CD4-positive, CD25-positive, alpha-beta regulatory T cell (primary cell): ENCODE measurements at regions not wholly inside any gene's neighbourhood (a gene's known extent, or its start where the extent isn't known, plus 50 kb on each side); places are given as distances from the start of the nearest gene placed in this dataset.

ENCODE experiments used
- ATAC-seq, 2 donors: fragments of 150-1000 bp; cut with Tn5 transposase; one replicate each; pipeline ENCODE4 v1.10.0; 2021; ENCODE audit warnings: low read depth in 2 of 2, moderate number of reproducible peaks in 2 of 2, moderate library complexity in 1 of 2
- DNase-seq, 3 donors: peaks; one replicate each; pipeline versions ENCODE4 v3.0.0 to v3.0.0-alpha.2; 2012 to 2022; ENCODE audit warnings: mixed read lengths in 1 of 3
- H3K27ac ChIP-seq: one replicate; pipeline ENCODE4 v1.7.0; 2013; ENCODE audit warnings: mild to moderate bottlenecking, low read length; ENCODE audit not compliant: insufficient read depth, poor library complexity, severe bottlenecking
- H3K27me3 ChIP-seq: one replicate; pipeline ENCODE4 v1.7.0; 2013; ENCODE audit warnings: low read length; ENCODE audit not compliant: control insufficient read depth, insufficient read depth
- H3K36me3 ChIP-seq: one replicate; pipeline ENCODE4 v1.7.0; 2013; ENCODE audit warnings: mild to moderate bottlenecking, low read length, moderate library complexity; ENCODE audit not compliant: control insufficient read depth, insufficient read depth
- H3K4me1 ChIP-seq: 2 replicates; pipeline ENCODE4 v1.7.0; 2013; ENCODE audit warnings: mild to moderate bottlenecking, low read length; ENCODE audit not compliant: insufficient read depth, control insufficient read depth, poor library complexity, severe bottlenecking
- H3K4me3 ChIP-seq: one replicate; pipeline ENCODE4 v1.7.0; 2013; ENCODE audit warnings: low read depth, mild to moderate bottlenecking, low read length, moderate library complexity
- H3K9me3 ChIP-seq, 2 experiments: 1 replicate in 1 of 2; 2 replicates in 1 of 2; pipeline ENCODE4 v1.7.0; 2013; ENCODE audit warnings: low read length in 2 of 2, mild to moderate bottlenecking in 1 of 2, moderate library complexity in 1 of 2; ENCODE audit not compliant: control insufficient read depth in 2 of 2
- H3K27ac Mint-ChIP-seq, 3 donors: one replicate each; pipeline ENCODE4 v1.8.0; 2020 to 2022; ENCODE audit warnings: mild to moderate bottlenecking in 3 of 3, mixed read lengths in 3 of 3, moderate library complexity in 2 of 3
- H3K27me3 Mint-ChIP-seq: one replicate; pipeline ENCODE4 v1.8.0; 2022; ENCODE audit warnings: mild to moderate bottlenecking, mixed read lengths
- H3K36me3 Mint-ChIP-seq: one replicate; pipeline ENCODE4 v1.8.0; 2020; ENCODE audit warnings: mixed read lengths
- H3K4me1 Mint-ChIP-seq, 4 donors: one replicate each; pipeline ENCODE4 v1.8.0; 2020 to 2022; ENCODE audit warnings: mixed read lengths in 4 of 4, mild to moderate bottlenecking in 1 of 4
- H3K4me3 Mint-ChIP-seq, 4 donors: one replicate each; pipeline ENCODE4 v1.8.0; 2020 to 2022; ENCODE audit warnings: mild to moderate bottlenecking in 4 of 4, mixed read lengths in 4 of 4, moderate library complexity in 3 of 4
- H3K9me3 Mint-ChIP-seq, 7 donors: one replicate each; pipeline ENCODE4 v1.8.0; 2020 to 2022; ENCODE audit warnings: mixed read lengths in 7 of 7, mild to moderate bottlenecking in 3 of 7, moderate library complexity in 2 of 7

DNA sequence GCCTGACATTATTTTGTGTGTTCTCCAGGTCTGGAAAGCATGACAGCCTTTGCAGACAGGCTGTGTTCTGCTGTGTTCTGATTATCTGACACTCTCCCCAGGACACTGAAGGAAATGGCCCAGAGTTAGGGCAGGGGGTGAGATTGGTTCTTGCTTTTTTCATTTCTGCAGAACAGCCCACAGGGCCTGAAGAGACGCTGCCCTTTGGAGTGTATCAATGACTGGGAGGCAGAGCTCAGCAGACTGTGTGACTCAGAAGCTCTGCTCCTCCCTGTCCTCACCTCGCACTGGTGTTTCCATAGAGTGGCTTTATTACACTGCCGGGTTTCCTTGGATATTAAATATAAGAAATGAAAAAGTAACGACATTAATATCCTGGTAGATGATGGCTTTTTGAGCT lies 523.6 kb downstream of the NTRK3 start:
- no peak overlapping the region for H3K27ac Mint-ChIP-seq
- DNase-seq: no peak
- no peaks in the 10 kb centered on the region for H3K36me3 ChIP-seq
- H3K4me1 Mint-ChIP-seq: peaks cover 0 to 10% (median 9%) of the 10 kb centered on the region in 4 donors
- no peaks in the 10 kb centered on the region for H3K27me3 ChIP-seq
- H3K36me3 Mint-ChIP-seq: no peaks in the 10 kb centered on the region
- ATAC-seq: no peak
- H3K4me3 Mint-ChIP-seq: no peak overlapping the region
- H3K9me3 Mint-ChIP-seq: peaks cover 0 to 4% (median 1%) of the 10 kb centered on the region in 7 donors
- H3K9me3 ChIP-seq: no peaks in the 10 kb centered on the region
- H3K4me3 ChIP-seq: no peak overlapping the region
- no peaks in the 10 kb centered on the region for H3K4me1 ChIP-seq
- H3K27ac ChIP-seq: no peak overlapping the region
- H3K27me3 Mint-ChIP-seq: no peaks in the 10 kb centered on the region

DNA sequence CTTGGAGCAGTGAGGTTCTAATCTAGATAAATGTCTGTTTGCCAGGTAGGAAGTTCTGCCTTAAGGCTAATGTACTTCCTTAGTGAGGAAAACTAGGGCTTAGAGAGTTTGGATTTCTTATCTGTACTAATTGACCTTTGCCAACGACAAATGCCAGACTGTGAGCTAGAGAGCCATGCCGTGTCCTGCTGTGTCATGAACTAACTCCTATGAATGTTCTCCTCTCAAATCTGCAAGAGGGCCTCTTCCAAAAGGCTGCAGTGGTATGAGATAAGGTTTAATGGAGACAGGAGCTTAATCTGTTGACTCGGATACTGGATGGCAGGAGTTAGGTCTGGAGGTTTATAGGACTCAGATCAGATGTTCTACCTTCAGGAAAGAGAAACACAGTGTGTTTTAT lies 524.9 kb downstream of the NTRK3 start:
- ATAC-seq (no peak), DNase-seq (no peak)
- peaks cover 0 to 7% (median 5%) of the 10 kb centered on the region in 4 donors for H3K4me1 Mint-ChIP-seq
- no peaks in the 10 kb centered on the region for H3K36me3 Mint-ChIP-seq
- H3K4me3 Mint-ChIP-seq: no peak overlapping the region
- H3K27ac Mint-ChIP-seq: no peak overlapping the region
- Histone ChIP-seq H3K4me3 (no peak overlapping the region), H3K27ac (no peak overlapping the region), H3K4me1 (no peaks in the 10 kb centered on the region), H3K9me3 (no peaks in the 10 kb centered on the region), H3K36me3 (no peaks in the 10 kb centered on the region), H3K27me3 (no peaks in the 10 kb centered on the region)
- H3K27me3 Mint-ChIP-seq: no peaks in the 10 kb centered on the region
- H3K9me3 Mint-ChIP-seq: peaks cover 0 to 4% (median 0%) of the 10 kb centered on the region in 7 donors

DNA sequence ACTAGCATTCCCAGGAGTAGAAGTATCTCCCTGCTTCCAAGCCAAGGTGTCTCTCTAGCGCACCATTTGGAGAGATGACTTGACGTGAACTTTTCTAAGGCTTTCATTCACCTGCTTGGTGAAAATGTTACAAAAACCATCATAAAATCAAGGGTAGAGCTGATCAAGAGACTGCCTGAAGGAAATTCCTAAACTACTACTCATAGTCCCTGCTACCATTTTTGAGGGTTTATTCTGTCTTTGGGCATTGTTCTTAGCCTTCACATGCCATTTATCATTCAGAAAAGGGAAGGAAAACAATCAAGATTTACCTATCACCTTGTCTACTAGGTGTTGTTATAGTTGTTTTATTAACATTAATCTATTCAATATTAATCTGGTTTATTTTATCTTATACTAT lies 525.8 kb downstream of the NTRK3 start:
- H3K36me3 Mint-ChIP-seq: no peaks in the 10 kb centered on the region
- Histone ChIP-seq H3K27ac (no peak overlapping the region), H3K36me3 (no peaks in the 10 kb centered on the region), H3K4me3 (no peak overlapping the region), H3K27me3 (no peaks in the 10 kb centered on the region), H3K9me3 (no peaks in the 10 kb centered on the region), H3K4me1 (no peaks in the 10 kb centered on the region)
- peaks cover 0 to 4% (median 0%) of the 10 kb centered on the region in 7 donors for H3K9me3 Mint-ChIP-seq
- no peak overlapping the region for H3K4me3 Mint-ChIP-seq
- H3K27me3 Mint-ChIP-seq: no peaks in the 10 kb centered on the region
- DNase-seq: no peak
- H3K27ac Mint-ChIP-seq: no peak overlapping the region
- ATAC-seq: no peak
- peaks cover 0 to 3% (median 0%) of the 10 kb centered on the region in 4 donors for H3K4me1 Mint-ChIP-seq

DNA sequence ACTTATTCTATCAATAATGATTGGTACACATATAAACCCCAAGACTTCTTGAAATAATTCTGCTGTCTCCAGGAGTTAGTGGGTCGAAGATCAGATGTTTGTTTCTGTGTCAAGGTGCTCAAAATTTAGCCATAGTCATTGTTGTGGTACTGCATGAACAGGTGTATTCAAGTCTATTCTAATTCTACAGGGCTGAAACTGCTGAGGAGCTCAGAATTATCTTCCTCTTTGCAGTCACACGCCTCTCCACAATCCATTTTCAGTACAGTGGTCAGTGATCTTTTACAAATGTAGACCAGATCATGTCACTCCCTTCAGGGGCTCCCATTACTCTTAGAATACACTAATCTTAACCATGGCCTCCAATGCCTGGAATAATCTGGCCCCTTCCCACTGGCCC lies 527.5 kb downstream of the NTRK3 start:
- peaks cover 0 to 3% (median 0%) of the 10 kb centered on the region in 7 donors for H3K9me3 Mint-ChIP-seq

DNA sequence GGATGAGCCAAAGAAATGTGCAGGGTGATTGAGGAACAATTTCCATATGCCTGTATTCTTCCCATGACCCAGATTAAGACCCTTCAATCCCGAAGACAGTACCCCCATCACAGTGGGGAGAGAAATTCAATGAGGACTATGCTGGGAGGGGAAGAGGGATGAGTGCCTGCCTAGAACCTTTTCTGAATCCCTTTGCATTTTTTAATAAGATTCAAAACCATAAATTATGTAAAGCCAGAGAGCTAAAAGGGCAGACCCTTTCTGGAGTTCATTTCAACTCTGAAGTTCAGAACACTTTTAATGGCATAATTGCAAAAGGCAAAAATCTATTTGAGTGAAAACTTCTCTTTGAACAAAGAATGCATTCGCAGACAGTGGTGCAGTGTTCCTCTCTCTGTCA lies 529.5 kb downstream of the NTRK3 start:
- Histone ChIP-seq H3K4me1 (no peaks in the 10 kb centered on the region), H3K36me3 (no peaks in the 10 kb centered on the region), H3K27ac (no peak overlapping the region), H3K27me3 (no peaks in the 10 kb centered on the region), H3K9me3 (no peaks in the 10 kb centered on the region), H3K4me3 (no peak overlapping the region)
- Mint-ChIP-seq H3K27me3 (no peaks in the 10 kb centered on the region), H3K4me1 (peaks cover 0 to 3% (median 0%) of the 10 kb centered on the region in 4 donors), H3K9me3 (peaks cover 0 to 3% (median 0%) of the 10 kb centered on the region in 7 donors), H3K4me3 (no peak overlapping the region), H3K36me3 (no peaks in the 10 kb centered on the region), H3K27ac (no peak overlapping the region)
- DNase-seq: no peak
- no peak for ATAC-seq

More for the DNA sequence above, 527.5 kb downstream of the NTRK3 start:
- Histone ChIP-seq H3K36me3 (no peaks in the 10 kb centered on the region), H3K9me3 (no peaks in the 10 kb centered on the region), H3K27ac (no peak overlapping the region), H3K4me1 (no peaks in the 10 kb centered on the region), H3K27me3 (no peaks in the 10 kb centered on the region), H3K4me3 (no peak overlapping the region)
- peak overlapping the region in 1 of 3 donors; percentile 79 for H3K27ac Mint-ChIP-seq
- H3K27me3 Mint-ChIP-seq: no peaks in the 10 kb centered on the region
- peaks cover 0 to 3% (median 0%) of the 10 kb centered on the region in 4 donors for H3K4me1 Mint-ChIP-seq
- no peaks in the 10 kb centered on the region for H3K36me3 Mint-ChIP-seq
- DNase-seq (no peak), ATAC-seq (no peak)
- no peak overlapping the region for H3K4me3 Mint-ChIP-seq

DNA sequence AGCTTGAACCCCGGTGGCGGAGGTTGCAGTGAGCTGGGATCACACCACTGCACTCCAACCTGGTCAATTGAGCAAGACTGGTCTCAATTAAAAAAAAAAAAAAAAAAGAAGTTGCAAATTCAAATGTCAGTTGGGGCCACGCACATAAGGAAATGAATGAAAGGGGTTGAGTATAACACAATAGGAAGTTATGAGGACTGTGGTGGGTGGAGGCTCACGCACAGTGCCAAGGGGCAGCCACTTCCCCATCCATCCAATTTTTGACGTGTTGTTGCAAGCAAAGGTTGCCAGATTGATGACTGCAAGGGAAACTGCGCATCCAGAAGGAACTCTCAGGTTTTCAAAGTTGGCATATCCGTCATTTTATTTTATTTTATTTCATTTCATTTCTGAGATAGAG lies 532.2 kb downstream of the NTRK3 start:
- no peaks in the 10 kb centered on the region for H3K27me3 ChIP-seq
- H3K4me3 Mint-ChIP-seq: no peak overlapping the region
- no peak overlapping the region for H3K27ac ChIP-seq
- H3K9me3 Mint-ChIP-seq: peaks cover 0 to 10% (median 0%) of the 10 kb centered on the region in 7 donors
- no peak overlapping the region for H3K27ac Mint-ChIP-seq
- no peaks in the 10 kb centered on the region for H3K27me3 Mint-ChIP-seq
- no peaks in the 10 kb centered on the region for H3K4me1 ChIP-seq
- no peak overlapping the region for H3K4me3 ChIP-seq
- H3K4me1 Mint-ChIP-seq: peaks cover 0 to 5% (median 0%) of the 10 kb centered on the region in 4 donors
- ATAC-seq (no peak), DNase-seq (no peak)
- H3K36me3 Mint-ChIP-seq: no peaks in the 10 kb centered on the region
- H3K9me3 ChIP-seq: no peaks in the 10 kb centered on the region
- no peaks in the 10 kb centered on the region for H3K36me3 ChIP-seq

DNA sequence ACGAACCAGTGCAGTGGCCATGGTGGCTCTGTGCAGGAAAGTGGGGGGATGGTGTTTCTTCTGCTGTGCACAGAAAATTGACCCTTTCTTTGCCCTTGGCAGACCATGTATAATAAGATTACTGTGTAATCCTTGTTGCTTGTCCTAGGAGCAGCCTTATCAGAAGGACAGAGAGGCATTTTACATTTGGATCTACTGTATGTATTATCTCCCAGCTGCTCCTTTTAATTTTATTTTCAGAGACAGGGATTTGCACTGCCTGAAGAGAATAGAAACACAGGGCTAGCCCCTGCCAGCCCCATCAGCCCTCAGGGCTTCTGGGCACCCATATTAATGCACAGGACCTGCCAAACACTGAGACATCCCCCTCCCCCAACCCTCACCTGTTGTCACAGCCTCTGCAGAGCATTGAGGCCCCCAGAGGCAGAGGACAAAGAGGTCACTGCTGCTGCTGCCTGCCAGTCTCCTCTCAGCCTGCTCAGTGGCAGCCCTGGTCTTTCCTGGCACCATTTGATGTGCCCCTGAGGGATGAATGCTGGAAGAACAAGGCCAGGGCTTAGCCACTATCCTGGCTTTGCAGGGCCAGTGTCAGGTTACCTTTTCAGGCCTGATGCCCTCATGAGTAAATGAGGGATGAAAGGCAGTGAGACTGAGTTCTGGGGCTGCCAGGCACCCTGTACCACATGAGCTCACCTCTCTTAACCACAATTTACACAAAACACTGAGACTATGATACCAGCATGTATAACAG lies 533.4 kb downstream of the NTRK3 start:
- H3K9me3 ChIP-seq: no peaks in the 10 kb centered on the region
- Mint-ChIP-seq H3K27ac (peak overlapping the region in 1 of 3 donors; percentile 38), H3K36me3 (no peaks in the 10 kb centered on the region), H3K9me3 (peaks cover 0 to 10% (median 0%) of the 10 kb centered on the region in 7 donors), H3K27me3 (no peaks in the 10 kb centered on the region), H3K4me1 (peaks cover 0 to 3% (median 0%) of the 10 kb centered on the region in 4 donors), H3K4me3 (no peak overlapping the region)
- H3K4me3 ChIP-seq: no peak overlapping the region
- H3K36me3 ChIP-seq: no peaks in the 10 kb centered on the region
- H3K4me1 ChIP-seq: no peaks in the 10 kb centered on the region
- no peaks in the 10 kb centered on the region for H3K27me3 ChIP-seq
- DNase-seq: no peak
- H3K27ac ChIP-seq: no peak overlapping the region
- ATAC-seq: no peak

DNA sequence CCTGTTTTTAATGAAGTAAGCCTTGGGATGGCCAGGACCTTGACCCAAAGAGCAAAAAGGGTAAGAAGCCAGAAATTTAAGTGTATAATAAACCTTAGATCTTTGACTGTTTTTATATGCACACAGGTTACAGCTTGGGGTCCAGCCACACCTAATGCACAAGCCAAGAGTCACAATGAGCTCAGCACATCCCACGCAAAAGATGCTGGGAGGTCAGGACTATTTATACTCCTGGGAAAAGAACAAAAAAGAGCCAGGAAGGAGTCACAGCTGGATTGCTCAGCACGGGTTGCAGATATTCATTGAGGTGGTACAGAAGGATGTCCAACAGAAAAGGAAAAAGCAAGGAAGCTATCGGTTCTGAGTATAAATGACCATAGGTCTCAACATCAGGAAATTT lies 536.3 kb downstream of the NTRK3 start:
- no peak overlapping the region for H3K4me3 Mint-ChIP-seq
- H3K27me3 Mint-ChIP-seq: no peaks in the 10 kb centered on the region
- Histone ChIP-seq H3K4me3 (no peak overlapping the region), H3K27ac (no peak overlapping the region), H3K4me1 (no peaks in the 10 kb centered on the region), H3K27me3 (no peaks in the 10 kb centered on the region), H3K9me3 (no peaks in the 10 kb centered on the region), H3K36me3 (no peaks in the 10 kb centered on the region)
- H3K4me1 Mint-ChIP-seq: peaks cover 0 to 3% (median 0%) of the 10 kb centered on the region in 4 donors
- no peak overlapping the region for H3K27ac Mint-ChIP-seq
- H3K36me3 Mint-ChIP-seq: no peaks in the 10 kb centered on the region
- ATAC-seq: no peak
- no peak for DNase-seq
- H3K9me3 Mint-ChIP-seq: peaks cover 0 to 7% (median 0%) of the 10 kb centered on the region in 7 donors
